ENCODE measurements at regions not wholly inside any gene's neighbourhood (a gene's known extent, or its start where the extent isn't known, plus 50 kb on each side); places are given as distances from the start of the nearest gene placed in this dataset.
"Not testable (repeated sequence)": the region's sequence is repeated elsewhere in the genome, so short reads cannot be mapped to it uniquely, and the experiment has no call there.

GRCh38 chr3:139187154-139187553, 142.5 kb upstream of the PRR23C start:
- TF ChIP-seq CTCF (conservative IDR thresholded peaks at IDR 0.05; ENCODE audit: control insufficient read depth, insufficient read depth, low read depth, low read length): no peak

GRCh38 chr3:139187648-139188047, 143.0 kb upstream of the PRR23C start:
- no peak for DNase-seq (ENCODE audit: low read depth)
- no peak overlapping the region for H3K4me3 ChIP-seq (ENCODE audit: control insufficient read depth, low read depth, low read length)
- no peak for TF ChIP-seq CTCF (conservative IDR thresholded peaks at IDR 0.05; ENCODE audit: control insufficient read depth, insufficient read depth, low read depth, low read length)

More at GRCh38 chr3:139187154-139187553, 142.5 kb upstream of the PRR23C start:
- no peak overlapping the region for H3K4me3 ChIP-seq (ENCODE audit: control insufficient read depth, low read depth, low read length)
- DNase-seq (ENCODE audit: low read depth): no peak

GRCh38 chr3:139189943-139190342, 145.3 kb upstream of the PRR23C start:
- DNase-seq (ENCODE audit: low read depth): no peak
- no peak for TF ChIP-seq CTCF (conservative IDR thresholded peaks at IDR 0.05; ENCODE audit: control insufficient read depth, insufficient read depth, low read depth, low read length)
- no peak overlapping the region for H3K4me3 ChIP-seq (ENCODE audit: control insufficient read depth, low read depth, low read length)

- DNase-seq (ENCODE audit: low read depth): not testable (repeated sequence)
Measured at GRCh38 chr3:139194421-139194820, 149.4 kb upstream of the MRPS22 start.

GRCh38 chr3:139196146-139196545, 147.7 kb upstream of the MRPS22 start:
- not testable (repeated sequence) for DNase-seq (ENCODE audit: low read depth); H3K4me3 ChIP-seq (ENCODE audit: control insufficient read depth, low read depth, low read length)

More at GRCh38 chr3:139194421-139194820, 149.4 kb upstream of the MRPS22 start:
- not testable (repeated sequence) for H3K4me3 ChIP-seq (ENCODE audit: control insufficient read depth, low read depth, low read length)

- no peak for DNase-seq (ENCODE audit: low read depth)
- no peak overlapping the region for H3K4me3 ChIP-seq (ENCODE audit: control insufficient read depth, low read depth, low read length)
- TF ChIP-seq CTCF (conservative IDR thresholded peaks at IDR 0.05; ENCODE audit: control insufficient read depth, insufficient read depth, low read depth, low read length): no peak
Measured at GRCh38 chr3:139197251-139197650, 146.6 kb upstream of the MRPS22 start.

GRCh38 chr3:139198186-139198585, 145.6 kb upstream of the MRPS22 start:
- DNase-seq (ENCODE audit: low read depth): no peak
- H3K4me3 ChIP-seq (ENCODE audit: control insufficient read depth, low read depth, low read length): no peak overlapping the region
- TF ChIP-seq CTCF (conservative IDR thresholded peaks at IDR 0.05; ENCODE audit: control insufficient read depth, insufficient read depth, low read depth, low read length): no peak

- no peak overlapping the region for H3K4me3 ChIP-seq (ENCODE audit: control insufficient read depth, low read depth, low read length)
- TF ChIP-seq CTCF (conservative IDR thresholded peaks at IDR 0.05; ENCODE audit: control insufficient read depth, insufficient read depth, low read depth, low read length): no peak
- no peak for DNase-seq (ENCODE audit: low read depth)
Measured at GRCh38 chr3:139198929-139199328, 144.9 kb upstream of the MRPS22 start.
